ENCODE measurements at regions not wholly inside any gene's neighbourhood (a gene's known extent, or its start where the extent isn't known, plus 50 kb on each side); places are given as distances from the start of the nearest gene placed in this dataset.

DNA sequence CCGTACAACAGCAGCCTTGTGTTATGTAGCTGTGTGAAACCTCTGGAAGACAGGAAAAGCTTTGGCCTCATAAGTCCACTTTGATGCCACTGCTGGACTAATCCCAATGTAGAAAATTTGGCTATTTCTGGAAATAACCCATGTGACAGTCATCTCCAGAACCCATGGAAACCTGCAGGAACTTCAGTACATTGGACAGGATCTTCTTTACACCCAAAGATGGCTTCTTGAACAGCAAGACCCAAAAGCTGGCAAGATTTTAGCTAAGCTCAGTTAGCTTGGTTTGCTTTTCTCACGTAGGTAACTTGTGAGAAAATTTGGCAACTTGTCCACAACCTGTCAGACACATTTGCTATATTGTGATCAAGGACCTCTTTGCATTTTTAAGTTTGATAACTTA, 74.8 kb upstream of the RCN1 start:
- Histone ChIP-seq H3K4me3 (no peak overlapping the region), H3K79me2 (ENCODE audit: control insufficient read depth, insufficient read depth, low read length) (no peaks in the 10 kb centered on the region), H3K27ac (ENCODE audit: extremely low read depth, low read depth, low read length) (no peak overlapping the region), H3K9me3 (replicated peaks; ENCODE audit: control insufficient read depth, insufficient read depth, low read depth, low read length) (no peaks in the 10 kb centered on the region), H3K9me1 (ENCODE audit: control insufficient read depth, insufficient read depth, low read length) (no peaks in the 10 kb centered on the region), H3K36me3 (ENCODE audit: control insufficient read depth, insufficient read depth, low read length) (no peaks in the 10 kb centered on the region), H3K4me1 (replicated peaks in 1 of 2; ENCODE audit: control insufficient read depth in 2 of 2, insufficient read depth in 2 of 2, low read length in 2 of 2) (no peaks in the 10 kb centered on the region), H3K9ac (ENCODE audit: insufficient read depth in 1 of 2, low read depth in 2 of 2, low read length in 2 of 2) (no peak overlapping the region), H3K4me2 (ENCODE audit: insufficient read depth, low read length) (no peak overlapping the region), H2AFZ (ENCODE audit: low read depth, low read length) (no peak overlapping the region), H3K27me3 (ENCODE audit: control insufficient read depth in 2 of 2, insufficient read depth in 2 of 2, low read length in 2 of 2) (no peaks in the 10 kb centered on the region), H4K20me1 (replicated peaks; ENCODE audit: control insufficient read depth, insufficient read depth, low read length) (no peaks in the 10 kb centered on the region)
- CTCF ChIA-PET (ENCODE audit: low intra/inter-chr PET ratio): no interaction called here
- BruUV-seq (replicated peaks): no TSS peak
- intact Hi-C loops (cut with micrococcal nuclease): no loop called here
- WGBS (ENCODE audit: insufficient coverage, low coverage, missing lambda C conversion rate): 6% methylated on average over 2 of the region's 2 CpGs
- FAIRE-seq (no peak), ATAC-seq (no peak), DNase-seq (ENCODE audit: extremely low read depth in 1 of 4, low spot score in 3 of 4) (no peak)
- TF ChIP-seq GATAD2B (IDR thresholded peaks at IDR 0.05; ENCODE audit: borderline replicate concordance) (no peak), E2F3 (CRISPR knock-in tag; IDR thresholded peaks at IDR 0.05) (no peak), RBM15 (IDR thresholded peaks at IDR 0.05; ENCODE audit: insufficient read depth, low read length) (no peak), MCM2 (IDR thresholded peaks at IDR 0.05; ENCODE audit: low read depth) (no peak), NR4A1 (CRISPR knock-in tag; IDR thresholded peaks at IDR 0.05) (no peak), NR4A1 (tag; IDR thresholded peaks at IDR 0.05) (no peak), ZNF76 (CRISPR knock-in tag; IDR thresholded peaks at IDR 0.05; ENCODE audit: borderline replicate concordance) (no peak)
- TF ChIP-seq, protein P1, sequence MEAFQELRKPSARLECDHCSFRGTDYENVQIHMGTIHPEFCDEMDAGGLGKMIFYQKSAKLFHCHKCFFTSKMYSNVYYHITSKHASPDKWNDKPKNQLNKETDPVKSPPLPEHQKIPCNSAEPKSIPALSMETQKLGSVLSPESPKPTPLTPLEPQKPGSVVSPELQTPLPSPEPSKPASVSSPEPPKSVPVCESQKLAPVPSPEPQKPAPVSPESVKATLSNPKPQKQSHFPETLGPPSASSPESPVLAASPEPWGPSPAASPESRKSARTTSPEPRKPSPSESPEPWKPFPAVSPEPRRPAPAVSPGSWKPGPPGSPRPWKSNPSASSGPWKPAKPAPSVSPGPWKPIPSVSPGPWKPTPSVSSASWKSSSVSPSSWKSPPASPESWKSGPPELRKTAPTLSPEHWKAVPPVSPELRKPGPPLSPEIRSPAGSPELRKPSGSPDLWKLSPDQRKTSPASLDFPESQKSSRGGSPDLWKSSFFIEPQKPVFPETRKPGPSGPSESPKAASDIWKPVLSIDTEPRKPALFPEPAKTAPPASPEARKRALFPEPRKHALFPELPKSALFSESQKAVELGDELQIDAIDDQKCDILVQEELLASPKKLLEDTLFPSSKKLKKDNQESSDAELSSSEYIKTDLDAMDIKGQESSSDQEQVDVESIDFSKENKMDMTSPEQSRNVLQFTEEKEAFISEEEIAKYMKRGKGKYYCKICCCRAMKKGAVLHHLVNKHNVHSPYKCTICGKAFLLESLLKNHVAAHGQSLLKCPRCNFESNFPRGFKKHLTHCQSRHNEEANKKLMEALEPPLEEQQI (IDR thresholded peaks at IDR 0.05): no peak
- POLR2A ChIA-PET: no interaction called here
- in situ Hi-C loops (cut with MboI): no loop called here
